A549 (cell line): ENCODE measurements at regions not wholly inside any gene's neighbourhood (a gene's known extent, or its start where the extent isn't known, plus 50 kb on each side); places are given as distances from the start of the nearest gene placed in this dataset.

Source experiments
- ATAC-seq, 2 experiments: fragments of 200-7000 bp in 1 of 2; fragments of >200 bp in 1 of 2; cut with Nextera tagmentation in 1 of 2; cut with Tn5 transposase in 1 of 2; 3 replicates each; pipeline versions ENCODE4 v1.8.0 to v1.9.1; 2018 to 2020; ENCODE audit warnings: mild to moderate bottlenecking in 1 of 2, moderate library complexity in 1 of 2
- CTCF ChIA-PET: fragments of 300-600 bp; sonication (Branson Sonifier 250); formaldehyde crosslinking; extraction: SDS; loops from one replicate; lab custom pipeline; 2021; ENCODE audit warnings: antibody characterized with exemption, inconsistent platforms; lab: Yijun Ruan, JAX
- POLR2A ChIA-PET: fragments of 350-600 bp; formaldehyde crosslinking; extraction: SDS; loops from one replicate; lab custom pipeline; 2021; ENCODE audit warnings: antibody characterized with exemption, inconsistent platforms; lab: Yijun Ruan, JAX
- DNase-seq, 2 experiments: peaks; one replicate each; pipeline versions ENCODE4 v3.0.0 to v3.0.0-alpha.2; 2011 to 2016; ENCODE audit warnings: low read depth in 1 of 2, low spot score in 1 of 2
- FAIRE-seq: peaks from 2 replicates; lab custom pipeline; 2011; peaks lifted over from hg19 to GRCh38; lab: Jason Lieb, UNC
- H3K27ac ChIP-seq, 2 experiments: fragments of >200 bp; sonication (Bioruptor Twin); formaldehyde crosslinking; 3 replicates each; pipeline ENCODE4 v1.5.1; 2016 to 2017
- H3K4me1 ChIP-seq: fragments of >200 bp; sonication (Bioruptor Twin); formaldehyde crosslinking; 3 replicates; pipeline ENCODE4 v1.6.1; 2016
- H3K4me2 ChIP-seq: fragments of >200 bp; sonication (Bioruptor Twin); formaldehyde crosslinking; 3 replicates; pipeline ENCODE4 v1.6.1; 2016
- H3K4me3 ChIP-seq: fragments of >200 bp; sonication (Bioruptor Twin); formaldehyde crosslinking; 3 replicates; pipeline ENCODE4 v1.5.1; 2016
- H3K9me3 ChIP-seq: fragments of >200 bp; sonication (Bioruptor Twin); formaldehyde crosslinking; 3 replicates; pipeline ENCODE4 v1.6.1; 2016
- CEBPB ChIP-seq, 2 experiments: fragments of >200 bp in 1 of 2; sonication (Bioruptor Twin) in 1 of 2; formaldehyde crosslinking in 1 of 2; IDR thresholded peaks; 2 replicates each; pipeline ENCODE4 v1.6.1; 2012 to 2016
- CHD2 ChIP-seq: fragments of 150-350 bp; IDR thresholded peaks from 2 replicates; pipeline ENCODE4 v1.6.1; 2014; ENCODE audit warnings: low read length; ENCODE audit not compliant: partially characterized antibody
- ESRRA ChIP-seq: fragments of 150-350 bp; IDR thresholded peaks from 2 replicates; pipeline ENCODE4 v1.6.1; 2014; ENCODE audit warnings: mild to moderate bottlenecking, low read length, borderline replicate concordance
- FOXS1 ChIP-seq: fragments of 250-450 bp; sonication (Bioruptor Pico); IDR thresholded peaks from 2 replicates; pipeline ENCODE4 v1.5.0; 2020; ENCODE audit warnings: mild to moderate bottlenecking, moderate library complexity
- HEYL ChIP-seq: fragments of 250-450 bp; sonication (Bioruptor Pico); IDR thresholded peaks from 2 replicates; pipeline ENCODE4 v1.8.0; 2021; ENCODE audit warnings: mild to moderate bottlenecking, moderate library complexity
- HOXB5 ChIP-seq: fragments of 250-450 bp; sonication (Bioruptor Pico); IDR thresholded peaks from 2 replicates; pipeline ENCODE4 v1.5.0; 2020; ENCODE audit warnings: mild to moderate bottlenecking, moderate library complexity
- JUN ChIP-seq, 2 experiments: fragments of >200 bp; sonication (Bioruptor Twin); formaldehyde crosslinking; IDR thresholded peaks; 2 replicates in 1 of 2; 3 replicates in 1 of 2; pipeline ENCODE4 v1.6.1; 2016 to 2017
- MAZ ChIP-seq: fragments of 150-350 bp; IDR thresholded peaks from 2 replicates; pipeline ENCODE4 v1.6.1; 2014; ENCODE audit warnings: antibody characterized with exemption, low read depth, low read length, borderline replicate concordance
- NFE2L2 ChIP-seq: fragments of 150-350 bp; conservative IDR thresholded peaks from 2 replicates; pipeline ENCODE4 v1.6.1; 2014; ENCODE audit warnings: low read length
- NR3C1 ChIP-seq: fragments of >200 bp; sonication (Bioruptor Twin); formaldehyde crosslinking; IDR thresholded peaks from 3 replicates; pipeline ENCODE4 v1.6.1; 2017
- PHF8 ChIP-seq: fragments of 200-600 bp; sonication (generic); IDR thresholded peaks from 2 replicates; pipeline ENCODE4 v1.6.1; 2016; ENCODE audit warnings: low read depth, mild to moderate bottlenecking, antibody characterized with exemption, moderate library complexity, borderline replicate concordance
- POLR2A ChIP-seq: IDR thresholded peaks from 2 replicates; pipeline ENCODE4 v1.6.1; 2012; ENCODE audit warnings: mild to moderate bottlenecking, low read length
- RARB ChIP-seq: fragments of 250-450 bp; sonication (Bioruptor Pico); IDR thresholded peaks from 2 replicates; pipeline ENCODE4 v1.8.0; 2021; ENCODE audit warnings: mild to moderate bottlenecking, moderate library complexity
- SMC3 ChIP-seq: fragments of >200 bp; sonication (Bioruptor Twin); formaldehyde crosslinking; IDR thresholded peaks from 3 replicates; pipeline ENCODE4 v1.6.1; 2018; ENCODE audit warnings: inconsistent platforms
- ZFP36 ChIP-seq: fragments of 450-650 bp; IDR thresholded peaks from 2 replicates; pipeline ENCODE4 v1.6.1; 2014; ENCODE audit warnings: borderline replicate concordance; ENCODE audit not compliant: partially characterized antibody
- ZNF302 ChIP-seq: fragments of 250-450 bp; sonication (Bioruptor Pico); IDR thresholded peaks from 2 replicates; pipeline ENCODE4 v1.9.0; 2021; ENCODE audit warnings: inconsistent platforms, mild to moderate bottlenecking, moderate library complexity
- WGBS: methylation state at CpG from one replicate; pipeline ENCODE4 v1.1.6; 2017; ENCODE audit errors: missing lambda C conversion rate; 5-methylcytosine and 5-hydroxymethylcytosine counted together
- TF ChIP-seq, protein P1 (sequence below): IDR thresholded peaks from 2 replicates; pipeline ENCODE4 v1.6.1; 2012
- TF ChIP-seq, protein P2 (sequence below): fragments of 450-650 bp; IDR thresholded peaks from 2 replicates; pipeline ENCODE4 v1.6.1; 2014; ENCODE audit warnings: antibody characterized with exemption
- TF ChIP-seq, protein P3 (sequence below): IDR thresholded peaks from 2 replicates; pipeline ENCODE4 v1.6.1; 2012; ENCODE audit warnings: low read depth, borderline replicate concordance
- TF ChIP-seq, protein P4 (sequence below): fragments of 250-450 bp; sonication (Bioruptor Pico); IDR thresholded peaks from 2 replicates; pipeline ENCODE4 v1.5.0; 2020; ENCODE audit warnings: low read depth, mild to moderate bottlenecking, moderate library complexity

DNA sequence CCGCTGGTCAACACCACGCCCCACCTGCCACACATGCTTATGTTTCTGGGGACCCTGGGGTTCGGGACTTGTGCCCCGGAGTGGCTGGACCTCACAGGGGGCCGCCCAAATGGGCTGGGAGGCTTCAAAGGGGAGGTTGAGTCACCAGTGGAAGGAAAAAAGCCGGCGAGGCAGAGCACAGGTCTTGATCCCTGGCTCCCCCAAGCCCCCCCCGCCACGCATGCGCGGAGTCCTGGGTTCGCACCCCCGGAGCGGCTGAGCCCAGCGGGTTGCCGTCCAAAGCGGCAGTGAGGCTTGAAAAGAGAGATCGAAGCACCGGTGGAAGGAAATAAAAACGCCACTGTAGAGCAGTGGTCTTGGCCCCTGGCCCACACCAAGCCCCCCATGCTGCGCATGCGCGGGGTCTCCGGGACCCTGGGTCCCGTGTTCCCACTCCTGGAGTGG is 313.5 kb downstream of the ALG10 start (continued):
- TF ChIP-seq RARB (CRISPR knock-in tag) (no peak), ESRRA (no peak), MAZ (no peak), SMC3 (no peak), NFE2L2 (no peak), PHF8 (no peak), HOXB5 (CRISPR knock-in tag) (no peak), ZNF302 (no peak), CEBPB (IDR thresholded peaks at IDR 0.05) (no peak), HEYL (no peak), CHD2 (no peak), NR3C1 (no peak), POLR2A (peak; percentile 45; the same call in 1 of the 2 replicates)
- TF ChIP-seq, protein P1, sequence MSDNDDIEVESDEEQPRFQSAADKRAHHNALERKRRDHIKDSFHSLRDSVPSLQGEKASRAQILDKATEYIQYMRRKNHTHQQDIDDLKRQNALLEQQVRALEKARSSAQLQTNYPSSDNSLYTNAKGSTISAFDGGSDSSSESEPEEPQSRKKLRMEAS = peak; percentile 86
- TF ChIP-seq, protein P2, sequence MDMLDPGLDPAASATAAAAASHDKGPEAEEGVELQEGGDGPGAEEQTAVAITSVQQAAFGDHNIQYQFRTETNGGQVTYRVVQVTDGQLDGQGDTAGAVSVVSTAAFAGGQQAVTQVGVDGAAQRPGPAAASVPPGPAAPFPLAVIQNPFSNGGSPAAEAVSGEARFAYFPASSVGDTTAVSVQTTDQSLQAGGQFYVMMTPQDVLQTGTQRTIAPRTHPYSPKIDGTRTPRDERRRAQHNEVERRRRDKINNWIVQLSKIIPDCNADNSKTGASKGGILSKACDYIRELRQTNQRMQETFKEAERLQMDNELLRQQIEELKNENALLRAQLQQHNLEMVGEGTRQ = no peak
- TF ChIP-seq, protein P3, sequence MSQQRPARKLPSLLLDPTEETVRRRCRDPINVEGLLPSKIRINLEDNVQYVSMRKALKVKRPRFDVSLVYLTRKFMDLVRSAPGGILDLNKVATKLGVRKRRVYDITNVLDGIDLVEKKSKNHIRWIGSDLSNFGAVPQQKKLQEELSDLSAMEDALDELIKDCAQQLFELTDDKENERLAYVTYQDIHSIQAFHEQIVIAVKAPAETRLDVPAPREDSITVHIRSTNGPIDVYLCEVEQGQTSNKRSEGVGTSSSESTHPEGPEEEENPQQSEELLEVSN = peak; percentile 92
- TF ChIP-seq, protein P4, sequence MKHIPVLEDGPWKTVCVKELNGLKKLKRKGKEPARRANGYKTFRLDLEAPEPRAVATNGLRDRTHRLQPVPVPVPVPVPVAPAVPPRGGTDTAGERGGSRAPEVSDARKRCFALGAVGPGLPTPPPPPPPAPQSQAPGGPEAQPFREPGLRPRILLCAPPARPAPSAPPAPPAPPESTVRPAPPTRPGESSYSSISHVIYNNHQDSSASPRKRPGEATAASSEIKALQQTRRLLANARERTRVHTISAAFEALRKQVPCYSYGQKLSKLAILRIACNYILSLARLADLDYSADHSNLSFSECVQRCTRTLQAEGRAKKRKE = no peak

DNA sequence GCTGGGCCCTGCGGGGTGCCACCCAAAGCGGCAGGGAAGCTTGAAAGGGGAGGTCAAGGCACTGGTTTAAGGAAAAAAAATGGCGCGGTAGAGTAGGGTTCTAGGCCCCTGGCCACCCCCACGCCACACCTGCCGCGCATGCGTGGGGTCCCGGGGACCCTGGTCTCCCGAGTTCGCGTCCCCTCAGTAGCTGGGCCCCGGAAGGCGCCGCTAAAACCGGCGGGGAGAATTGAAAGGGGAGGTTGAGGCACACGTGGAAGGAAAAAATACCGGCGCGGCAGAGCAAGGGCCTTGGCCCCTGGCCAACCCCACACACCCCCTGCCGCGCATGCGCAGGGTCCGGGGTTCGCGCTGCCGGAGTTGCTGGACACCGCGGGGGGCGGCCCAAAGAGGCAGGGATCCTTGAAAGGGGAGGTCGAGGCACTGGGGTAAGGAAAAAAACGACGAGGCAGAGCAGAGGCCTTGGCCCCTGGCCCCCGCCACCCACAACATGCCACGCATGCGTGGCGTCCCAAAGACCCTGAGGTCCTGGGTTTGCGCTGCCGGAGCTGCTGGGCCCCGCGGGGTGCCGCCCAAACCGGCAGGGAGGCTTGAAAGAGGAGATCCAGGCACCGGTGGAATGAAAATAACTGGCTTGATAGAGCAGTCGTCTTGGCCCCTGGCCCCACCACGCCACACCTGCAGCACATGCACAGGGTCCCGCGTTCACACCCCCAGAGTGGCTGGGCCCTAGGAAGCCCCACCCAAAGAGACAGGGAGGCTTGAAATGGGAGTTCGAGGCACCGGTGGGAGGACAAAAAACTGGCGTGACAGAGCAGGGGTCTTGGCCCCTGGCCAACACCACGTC is 314.5 kb downstream of the ALG10 start:
- Histone ChIP-seq H3K4me2 (peak overlapping the region; percentile 95), H3K27ac (peak overlapping the region; percentile 58 to 84), H3K9me3 (no peaks in the 10 kb centered on the region), H3K4me3 (peak overlapping the region; percentile 44), H3K4me1 (peaks cover 41% of the 10 kb centered on the region; the same call in 2 of the 3 replicates)
- ATAC-seq (peak; percentile 12 to 37; a peak in 4 of 6 replicates), DNase-seq (peak in 1 of 2 experiments; percentile 55), FAIRE-seq (no peak)
- TF ChIP-seq, protein P1 = peak; percentile 64; the same call in 1 of the 2 replicates
- TF ChIP-seq JUN (IDR thresholded peaks at IDR 0.05) = no peak
- no peak for TF ChIP-seq ZFP36
- TF ChIP-seq, protein P3 = peak; percentile 81
- TF ChIP-seq NFE2L2 = no peak
- 7% methylated on average over 53 of the region's 53 CpGs for WGBS
- POLR2A ChIA-PET = interaction anchor here (0.5 kb wide), 1 partner anchor 1594 kb away, joined by 4 read pairs; no protein-coding TSS in a partner anchor
- CTCF ChIA-PET = no interaction called here

DNA sequence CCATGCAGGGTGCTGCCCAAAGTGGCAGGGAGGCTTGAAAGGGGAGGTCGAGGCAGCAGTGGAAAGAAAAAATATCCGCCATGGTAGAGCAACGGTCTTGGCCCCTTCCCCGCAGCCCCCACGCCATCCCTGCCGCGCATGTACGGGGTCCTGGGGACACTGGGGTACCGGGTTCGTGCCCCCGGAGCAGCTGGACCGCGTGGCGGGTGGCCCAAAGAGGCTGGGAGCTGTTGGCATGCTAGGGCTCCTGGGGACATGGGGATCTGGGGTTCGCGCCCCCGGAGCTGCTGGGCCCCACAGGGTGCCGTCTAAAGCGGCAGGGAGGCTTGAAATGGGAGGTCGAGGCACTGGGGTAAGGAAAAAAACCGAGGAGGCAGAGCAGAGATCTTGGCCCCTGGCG is 316.5 kb downstream of the ALG10 start:
- no peak overlapping the region for H3K4me2 ChIP-seq
- no peak for DNase-seq
- no peak for ATAC-seq
- H3K27ac ChIP-seq = no peak overlapping the region
- no peak for FAIRE-seq
- POLR2A ChIA-PET = no interaction called here
- H3K4me3 ChIP-seq = no peak overlapping the region
- WGBS = 43% methylated on average over 22 of the region's 22 CpGs
- CTCF ChIA-PET = no interaction called here
- TF ChIP-seq FOXS1 (CRISPR knock-in tag) (no peak), POLR2A (no peak), CEBPB (IDR thresholded peaks at IDR 0.05) (no peak), RARB (CRISPR knock-in tag) (no peak), SMC3 (no peak)
- H3K4me1 ChIP-seq = peaks cover 53% of the 10 kb centered on the region; the same call in 2 of the 3 replicates
- H3K9me3 ChIP-seq = no peaks in the 10 kb centered on the region
